GM04503 (cell line): ENCODE measurements at regions not wholly inside any gene's neighbourhood (a gene's known extent, or its start where the extent isn't known, plus 50 kb on each side); places are given as distances from the start of the nearest gene placed in this dataset.
"Not testable (repeated sequence)": the region's sequence is repeated elsewhere in the genome, so short reads cannot be mapped to it uniquely, and the experiment has no call there.

Source experiments
- DNase-seq: peaks from one replicate; pipeline ENCODE4 v3.0.0-alpha.2; 2012; ENCODE audit warnings: low read depth

- no peak for DNase-seq
Observed at GRCh38 chr2:66174491-66174890, 260.4 kb upstream of the MEIS1 start.

- DNase-seq, result no peak
Observed at GRCh38 chr2:66173645-66174044, 261.3 kb upstream of the MEIS1 start.

GRCh38 chr2:66171530-66171929 is 263.4 kb upstream of the MEIS1 start:
- no peak for DNase-seq

- DNase-seq, result no peak
Observed at GRCh38 chr2:66170744-66171330, 264.1 kb upstream of the MEIS1 start.

- DNase-seq, result no peak
Observed at GRCh38 chr2:66169076-66169475, 265.8 kb upstream of the MEIS1 start.

GRCh38 chr2:66164470-66164869 is 270.5 kb upstream of the MEIS1 start:
- no peak for DNase-seq

GRCh38 chr2:66156171-66156570 is 278.8 kb upstream of the MEIS1 start:
- no peak for DNase-seq

GRCh38 chr2:66153941-66154340 is 281.0 kb upstream of the MEIS1 start:
- no peak for DNase-seq

GRCh38 chr2:66145490-66145889 is 289.4 kb upstream of the MEIS1 start:
- DNase-seq, result no peak

GRCh38 chr2:66144324-66144723 is 290.6 kb upstream of the MEIS1 start:
- DNase-seq, result not testable (repeated sequence)

GRCh38 chr2:66137606-66138130 is 297.3 kb upstream of the MEIS1 start:
- DNase-seq, result no peak

- no peak for DNase-seq
Observed at GRCh38 chr2:66134138-66134701, 300.7 kb upstream of the MEIS1 start.

- DNase-seq, result no peak
Observed at GRCh38 chr2:66127656-66128055, 307.3 kb upstream of the MEIS1 start.

- DNase-seq, result no peak
Observed at GRCh38 chr2:66127061-66127460, 307.9 kb upstream of the MEIS1 start.

GRCh38 chr2:66125951-66126350 is 309.0 kb upstream of the MEIS1 start:
- no peak for DNase-seq

- no peak for DNase-seq
Observed at GRCh38 chr2:66122516-66122915, 312.4 kb upstream of the MEIS1 start.

- no peak for DNase-seq
Observed at GRCh38 chr2:66121946-66122345, 313.0 kb upstream of the MEIS1 start.

- DNase-seq, result no peak
Observed at GRCh38 chr2:66113988-66114625, 320.8 kb upstream of the MEIS1 start.

- no peak for DNase-seq
Observed at GRCh38 chr2:66111706-66112105, 323.2 kb upstream of the MEIS1 start.

- no peak for DNase-seq
Observed at GRCh38 chr2:66110608-66111007, 324.3 kb upstream of the MEIS1 start.

GRCh38 chr2:66110086-66110485 is 324.8 kb upstream of the MEIS1 start:
- DNase-seq, result no peak

GRCh38 chr2:66109419-66109818 is 325.5 kb upstream of the MEIS1 start:
- no peak for DNase-seq

- no peak for DNase-seq
Observed at GRCh38 chr2:66105066-66105753, 329.7 kb upstream of the MEIS1 start.
